ENCODE measurements at regions not wholly inside any gene's neighbourhood (a gene's known extent, or its start where the extent isn't known, plus 50 kb on each side); places are given as distances from the start of the nearest gene placed in this dataset.

GRCh38 chr10:9645928-9646600 is 1371.6 kb upstream of the CELF2 start:
- Histone ChIP-seq H3K4me2 (ENCODE audit: low read length) (no peak overlapping the region), H3K9ac (ENCODE audit: low read length) (no peak overlapping the region), H3F3A (ENCODE audit: insufficient read depth, low read length) (no peaks in the 10 kb centered on the region), H3K4me1 (ENCODE audit: insufficient read depth, low read length, severe bottlenecking) (no peaks in the 10 kb centered on the region), H3K9me2 (ENCODE audit: low read depth, low read length) (no peaks in the 10 kb centered on the region), H3K4me3 (ENCODE audit: low read depth, low read length, poor library complexity, severe bottlenecking) (no peak overlapping the region), H2AFZ (ENCODE audit: low read length) (no peak overlapping the region), H3K27me3 (ENCODE audit: insufficient read depth, low read length) (no peaks in the 10 kb centered on the region), H3K36me3 (ENCODE audit: insufficient read depth, low read length) (no peaks in the 10 kb centered on the region), H3K79me2 (ENCODE audit: insufficient read depth, low read length) (no peaks in the 10 kb centered on the region), H4K20me1 (ENCODE audit: insufficient read depth, low read length) (no peaks in the 10 kb centered on the region), H3K27ac (ENCODE audit: low read depth, low read length, poor library complexity, severe bottlenecking) (no peak overlapping the region), H3K9me3 (ENCODE audit: low read length) (no peaks in the 10 kb centered on the region)
- TF ChIP-seq EZH2 (IDR thresholded peaks at IDR 0.05; ENCODE audit: borderline replicate concordance, low read length) = no peak
- TF ChIP-seq, protein P1, sequence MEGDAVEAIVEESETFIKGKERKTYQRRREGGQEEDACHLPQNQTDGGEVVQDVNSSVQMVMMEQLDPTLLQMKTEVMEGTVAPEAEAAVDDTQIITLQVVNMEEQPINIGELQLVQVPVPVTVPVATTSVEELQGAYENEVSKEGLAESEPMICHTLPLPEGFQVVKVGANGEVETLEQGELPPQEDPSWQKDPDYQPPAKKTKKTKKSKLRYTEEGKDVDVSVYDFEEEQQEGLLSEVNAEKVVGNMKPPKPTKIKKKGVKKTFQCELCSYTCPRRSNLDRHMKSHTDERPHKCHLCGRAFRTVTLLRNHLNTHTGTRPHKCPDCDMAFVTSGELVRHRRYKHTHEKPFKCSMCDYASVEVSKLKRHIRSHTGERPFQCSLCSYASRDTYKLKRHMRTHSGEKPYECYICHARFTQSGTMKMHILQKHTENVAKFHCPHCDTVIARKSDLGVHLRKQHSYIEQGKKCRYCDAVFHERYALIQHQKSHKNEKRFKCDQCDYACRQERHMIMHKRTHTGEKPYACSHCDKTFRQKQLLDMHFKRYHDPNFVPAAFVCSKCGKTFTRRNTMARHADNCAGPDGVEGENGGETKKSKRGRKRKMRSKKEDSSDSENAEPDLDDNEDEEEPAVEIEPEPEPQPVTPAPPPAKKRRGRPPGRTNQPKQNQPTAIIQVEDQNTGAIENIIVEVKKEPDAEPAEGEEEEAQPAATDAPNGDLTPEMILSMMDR (IDR thresholded peaks at IDR 0.05; ENCODE audit: low read length) = no peak

- Histone ChIP-seq H3K36me3 (ENCODE audit: insufficient read depth, low read length) (no peaks in the 10 kb centered on the region), H3K9me2 (ENCODE audit: low read depth, low read length) (no peaks in the 10 kb centered on the region), H3K27ac (ENCODE audit: low read depth, low read length, poor library complexity, severe bottlenecking) (no peak overlapping the region), H3K79me2 (ENCODE audit: insufficient read depth, low read length) (no peaks in the 10 kb centered on the region), H3K27me3 (ENCODE audit: insufficient read depth, low read length) (no peaks in the 10 kb centered on the region), H3K9ac (ENCODE audit: low read length) (no peak overlapping the region), H3F3A (ENCODE audit: insufficient read depth, low read length) (no peaks in the 10 kb centered on the region), H3K4me1 (ENCODE audit: insufficient read depth, low read length, severe bottlenecking) (no peaks in the 10 kb centered on the region), H4K20me1 (ENCODE audit: insufficient read depth, low read length) (no peaks in the 10 kb centered on the region), H3K4me3 (ENCODE audit: low read depth, low read length, poor library complexity, severe bottlenecking) (no peak overlapping the region), H3K9me3 (ENCODE audit: low read length) (no peaks in the 10 kb centered on the region), H2AFZ (ENCODE audit: low read length) (no peak overlapping the region), H3K4me2 (ENCODE audit: low read length) (no peak overlapping the region)
- TF ChIP-seq, protein P1 (IDR thresholded peaks at IDR 0.05; ENCODE audit: low read length) = no peak
- TF ChIP-seq EZH2 (IDR thresholded peaks at IDR 0.05; ENCODE audit: borderline replicate concordance, low read length) = no peak
These were observed 1363.4 kb upstream of the CELF2 start for GRCh38 chr10:9654261-9654660.

- Histone ChIP-seq H3K27me3 (ENCODE audit: insufficient read depth, low read length) (no peaks in the 10 kb centered on the region), H3K4me2 (ENCODE audit: low read length) (no peak overlapping the region), H3K9me3 (ENCODE audit: low read length) (no peaks in the 10 kb centered on the region), H3K4me1 (ENCODE audit: insufficient read depth, low read length, severe bottlenecking) (no peaks in the 10 kb centered on the region), H3K4me3 (ENCODE audit: low read depth, low read length, poor library complexity, severe bottlenecking) (no peak overlapping the region), H4K20me1 (ENCODE audit: insufficient read depth, low read length) (no peaks in the 10 kb centered on the region), H3K9ac (ENCODE audit: low read length) (no peak overlapping the region), H3K9me2 (ENCODE audit: low read depth, low read length) (no peaks in the 10 kb centered on the region), H3F3A (ENCODE audit: insufficient read depth, low read length) (no peaks in the 10 kb centered on the region), H3K36me3 (ENCODE audit: insufficient read depth, low read length) (no peaks in the 10 kb centered on the region), H3K79me2 (ENCODE audit: insufficient read depth, low read length) (no peaks in the 10 kb centered on the region), H3K27ac (ENCODE audit: low read depth, low read length, poor library complexity, severe bottlenecking) (no peak overlapping the region), H2AFZ (ENCODE audit: low read length) (no peak overlapping the region)
- TF ChIP-seq, protein P1 (IDR thresholded peaks at IDR 0.05; ENCODE audit: low read length) = no peak
- TF ChIP-seq EZH2 (IDR thresholded peaks at IDR 0.05; ENCODE audit: borderline replicate concordance, low read length) = no peak
These were observed 1361.3 kb upstream of the CELF2 start for GRCh38 chr10:9656386-9656785.
